ENCODE measurements at regions not wholly inside any gene's neighbourhood (a gene's known extent, or its start where the extent isn't known, plus 50 kb on each side); places are given as distances from the start of the nearest gene placed in this dataset.
"Not testable (repeated sequence)": the region's sequence is repeated elsewhere in the genome, so short reads cannot be mapped to it uniquely, and the experiment has no call there.

DNA sequence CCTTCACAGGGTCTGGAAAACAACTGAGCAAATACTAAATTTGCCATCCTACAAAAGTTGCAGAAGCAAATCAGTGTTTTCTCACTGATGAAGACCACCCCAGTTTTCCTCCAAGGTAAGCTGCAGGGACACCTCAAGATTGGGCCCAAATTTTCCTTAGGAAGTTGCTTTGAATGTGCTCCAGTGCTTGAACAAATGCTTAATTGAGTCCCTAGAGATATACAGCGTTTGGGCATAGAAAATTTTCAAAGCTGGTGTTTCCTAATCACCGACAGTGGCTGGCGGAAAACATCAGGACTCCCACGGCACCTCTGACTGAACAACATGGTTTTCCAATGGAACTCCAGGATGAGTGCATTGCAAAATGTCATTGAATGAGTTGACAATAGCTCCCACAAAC lies 92.5 kb upstream of the HMGA2 start:
- TF ChIP-seq, protein P1, sequence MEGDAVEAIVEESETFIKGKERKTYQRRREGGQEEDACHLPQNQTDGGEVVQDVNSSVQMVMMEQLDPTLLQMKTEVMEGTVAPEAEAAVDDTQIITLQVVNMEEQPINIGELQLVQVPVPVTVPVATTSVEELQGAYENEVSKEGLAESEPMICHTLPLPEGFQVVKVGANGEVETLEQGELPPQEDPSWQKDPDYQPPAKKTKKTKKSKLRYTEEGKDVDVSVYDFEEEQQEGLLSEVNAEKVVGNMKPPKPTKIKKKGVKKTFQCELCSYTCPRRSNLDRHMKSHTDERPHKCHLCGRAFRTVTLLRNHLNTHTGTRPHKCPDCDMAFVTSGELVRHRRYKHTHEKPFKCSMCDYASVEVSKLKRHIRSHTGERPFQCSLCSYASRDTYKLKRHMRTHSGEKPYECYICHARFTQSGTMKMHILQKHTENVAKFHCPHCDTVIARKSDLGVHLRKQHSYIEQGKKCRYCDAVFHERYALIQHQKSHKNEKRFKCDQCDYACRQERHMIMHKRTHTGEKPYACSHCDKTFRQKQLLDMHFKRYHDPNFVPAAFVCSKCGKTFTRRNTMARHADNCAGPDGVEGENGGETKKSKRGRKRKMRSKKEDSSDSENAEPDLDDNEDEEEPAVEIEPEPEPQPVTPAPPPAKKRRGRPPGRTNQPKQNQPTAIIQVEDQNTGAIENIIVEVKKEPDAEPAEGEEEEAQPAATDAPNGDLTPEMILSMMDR (IDR thresholded peaks at IDR 0.05; ENCODE audit: control extremely low read depth, extremely low read depth, low read depth, missing control alignments), result no peak
- DNase-seq (ENCODE audit: extremely low spot score), result no peak
- POLR2A ChIA-PET, result no interaction called here
- CTCF ChIA-PET, result interaction anchor here (2.1 kb wide), 1 partner anchor 24 kb away, joined by 6 read pairs; no protein-coding TSS in a partner anchor

- DNase-seq (ENCODE audit: extremely low spot score); POLR2A ChIA-PET: not testable (repeated sequence)
- CTCF ChIA-PET, result interaction anchor here (0.9 to 3.4 kb wide), 3 partner anchors 9 to 25 kb away, joined by 3 to 9 read pairs (median 4); no protein-coding TSS in a partner anchor
Observed at GRCh38 chr12:65733643-65734042, 90.6 kb upstream of the HMGA2 start.

DNA sequence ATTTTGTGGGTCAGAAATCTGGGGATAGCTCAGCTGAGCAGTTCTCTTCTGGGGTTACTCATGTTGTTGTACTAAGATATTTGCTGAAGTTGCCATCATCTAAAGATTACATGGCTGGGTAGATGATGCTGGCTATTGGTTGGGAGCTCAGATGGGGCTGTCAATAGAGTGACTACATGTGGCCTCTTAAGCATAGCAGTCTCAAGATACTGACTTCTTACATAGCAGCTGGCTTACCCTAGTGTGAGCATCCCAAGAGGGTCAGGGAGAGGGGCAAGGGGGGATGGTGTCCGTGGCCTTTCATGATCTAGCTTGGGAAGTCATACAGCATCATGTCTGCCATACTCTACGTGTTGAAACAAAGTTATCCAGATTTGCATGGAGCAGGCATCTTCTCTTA lies 90.1 kb upstream of the HMGA2 start:
- DNase-seq (ENCODE audit: extremely low spot score), result no peak
- TF ChIP-seq, protein P1 (IDR thresholded peaks at IDR 0.05; ENCODE audit: control extremely low read depth, extremely low read depth, low read depth, missing control alignments), result no peak
- POLR2A ChIA-PET, result no interaction called here
- CTCF ChIA-PET, result interaction anchor here (3.4 kb wide), 1 partner anchor 11 kb away, joined by 9 read pairs; no protein-coding TSS in a partner anchor

- CTCF ChIA-PET, result no interaction called here
- no peak for DNase-seq (ENCODE audit: extremely low spot score)
- TF ChIP-seq, protein P1 (IDR thresholded peaks at IDR 0.05; ENCODE audit: control extremely low read depth, extremely low read depth, low read depth, missing control alignments), result no peak
- POLR2A ChIA-PET, result no interaction called here
Observed at GRCh38 chr12:65739606-65740005, 84.7 kb upstream of the HMGA2 start.

DNA sequence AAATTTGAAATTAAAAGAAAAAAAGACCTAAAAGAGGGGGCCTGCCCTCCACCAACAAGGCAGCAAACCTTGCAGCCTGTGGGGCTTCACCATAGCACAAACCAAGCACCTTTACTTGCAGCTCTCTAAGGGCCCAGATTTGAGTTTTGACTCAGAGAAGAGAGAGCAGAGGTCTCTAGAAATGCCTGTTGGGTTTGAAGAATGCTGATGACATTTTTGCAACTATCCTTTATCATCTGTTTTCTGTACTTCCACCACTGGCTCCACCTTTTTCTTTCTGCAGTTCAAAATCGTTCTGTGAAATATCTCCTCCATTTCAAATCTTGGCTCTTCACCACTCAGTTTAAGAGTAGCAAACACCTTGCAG lies 83.8 kb upstream of the HMGA2 start:
- CTCF ChIA-PET, result no interaction called here
- POLR2A ChIA-PET, result no interaction called here

DNA sequence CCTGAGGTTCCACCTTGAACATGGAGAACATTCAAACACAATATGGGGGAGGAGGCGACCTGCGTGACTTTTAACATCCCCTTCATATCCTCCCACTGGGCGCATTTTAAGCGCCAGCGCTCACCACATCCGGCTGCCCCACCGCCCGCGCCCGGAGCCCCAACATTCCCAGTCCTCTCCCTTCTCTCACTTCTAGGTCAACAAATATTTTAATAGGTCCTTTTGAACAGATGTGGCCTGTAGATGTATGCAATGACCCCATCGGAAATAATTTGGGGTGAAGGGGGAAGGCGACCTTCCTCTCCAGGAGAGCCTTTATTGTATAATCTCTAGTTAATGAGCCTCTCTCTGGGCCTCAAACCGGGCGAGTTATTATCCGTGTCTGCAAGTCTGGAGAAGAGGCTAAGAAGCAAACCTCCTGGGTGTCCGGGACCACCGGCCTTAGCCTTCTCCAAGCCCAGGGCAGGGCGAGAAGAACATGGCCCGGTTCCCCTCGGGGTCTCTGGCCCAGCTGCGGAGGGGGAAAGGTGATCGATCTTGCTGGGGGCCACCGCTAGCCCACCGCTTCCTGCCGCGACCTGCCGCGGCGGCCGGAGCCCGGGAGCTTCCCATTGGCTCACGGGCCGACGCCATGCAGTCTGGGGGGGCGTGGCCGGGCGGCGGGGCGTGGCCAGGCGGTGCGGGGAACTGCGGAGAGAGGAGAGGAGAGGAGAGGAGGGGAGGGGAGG lies 83.2 kb upstream of the HMGA2 start:
- CTCF ChIA-PET, result interaction anchor here (1.0 kb wide), 2 partner anchors 14 to 139 kb away, joined by 3 to 4 read pairs; no protein-coding TSS in a partner anchor
- peak; percentile 83 for DNase-seq (ENCODE audit: extremely low spot score)
- TF ChIP-seq, protein P1 (IDR thresholded peaks at IDR 0.05; ENCODE audit: control extremely low read depth, extremely low read depth, low read depth, missing control alignments), result no peak
- POLR2A ChIA-PET, result interaction anchor here (0.5 kb wide), 2 partner anchors 14 to 858 kb away, joined by 3 read pairs; no protein-coding TSS in a partner anchor

More for the DNA sequence above, 83.8 kb upstream of the HMGA2 start:
- no peak for DNase-seq (ENCODE audit: extremely low spot score)
- TF ChIP-seq, protein P1 (IDR thresholded peaks at IDR 0.05; ENCODE audit: control extremely low read depth, extremely low read depth, low read depth, missing control alignments), result no peak

- ChIA-PET POLR2A (no interaction called here), CTCF (interaction anchor here (0.9 to 1.0 kb wide), 3 partner anchors 13 to 139 kb away, joined by 3 to 4 read pairs (median 3); no protein-coding TSS in a partner anchor)
- peak; percentile 39 for DNase-seq (ENCODE audit: extremely low spot score)
- TF ChIP-seq, protein P1 (IDR thresholded peaks at IDR 0.05; ENCODE audit: control extremely low read depth, extremely low read depth, low read depth, missing control alignments), result no peak
Observed at GRCh38 chr12:65741656-65742017, 82.6 kb upstream of the HMGA2 start.

All from GM10248 (cell line).